Natural killer cell (primary cell): ENCODE measurements at regions not wholly inside any gene's neighbourhood (a gene's known extent, or its start where the extent isn't known, plus 50 kb on each side); places are given as distances from the start of the nearest gene placed in this dataset.

Experiments used
- ATAC-seq, 3 donors: fragments of 150-1000 bp in 2 of 3; fragments of 200-7000 bp in 1 of 3; cut with Tn5 transposase; 1 replicate in 1 of 3; 2 replicates in 2 of 3; pipeline ENCODE4 v1.10.0; 2021; ENCODE audit warnings: mild to moderate bottlenecking in 2 of 3, moderate library complexity in 2 of 3
- DNase-seq, 2 donors: peaks; one replicate each; pipeline versions ENCODE4 v3.0.0 to v3.0.0-alpha.2; 2013 to 2021; ENCODE audit warnings: mixed read lengths in 1 of 2
- H3K27ac ChIP-seq: one replicate; pipeline ENCODE4 v1.5.1; 2013; ENCODE audit warnings: mild to moderate bottlenecking, low read length
- H3K27me3 ChIP-seq: one replicate; pipeline ENCODE4 v1.6.1; 2013; ENCODE audit warnings: low read length; ENCODE audit not compliant: control insufficient read depth, insufficient read depth
- H3K36me3 ChIP-seq: one replicate; pipeline ENCODE4 v1.6.1; 2013; ENCODE audit warnings: low read length; ENCODE audit not compliant: control insufficient read depth, insufficient read depth
- H3K4me1 ChIP-seq: one replicate; pipeline ENCODE4 v1.6.1; 2013; ENCODE audit warnings: low read length; ENCODE audit not compliant: control insufficient read depth, insufficient read depth
- H3K4me3 ChIP-seq: one replicate; pipeline ENCODE4 v1.5.1; 2013; ENCODE audit warnings: low read length
- H3K9me3 ChIP-seq: one replicate; pipeline ENCODE4 v1.6.1; 2013; ENCODE audit warnings: low read length; ENCODE audit not compliant: control insufficient read depth, insufficient read depth
- H3K27ac Mint-ChIP-seq, 2 donors: one replicate each; pipeline ENCODE4 v1.8.0; 2022; ENCODE audit warnings: mild to moderate bottlenecking in 2 of 2, mixed read lengths in 2 of 2, moderate library complexity in 1 of 2
- H3K27me3 Mint-ChIP-seq, 2 donors: one replicate each; pipeline ENCODE4 v1.8.0; 2022; ENCODE audit warnings: low read depth in 2 of 2, mixed read lengths in 2 of 2
- H3K36me3 Mint-ChIP-seq: one replicate; pipeline ENCODE4 v1.8.0; 2022; ENCODE audit warnings: mixed read lengths
- H3K4me1 Mint-ChIP-seq, 2 donors: one replicate each; pipeline ENCODE4 v1.8.0; 2022; ENCODE audit warnings: mixed read lengths in 2 of 2
- H3K4me3 Mint-ChIP-seq: one replicate; pipeline ENCODE4 v1.8.0; 2022; ENCODE audit warnings: mild to moderate bottlenecking, moderate library complexity, mixed read lengths
- H3K9me3 Mint-ChIP-seq, 2 donors: one replicate each; pipeline ENCODE4 v1.8.0; 2022; ENCODE audit warnings: mixed read lengths in 2 of 2
- CTCF ChIP-seq: fragments of 200-600 bp; IDR thresholded peaks from one replicate; pipeline ENCODE4 v1.8.0; 2022; ENCODE audit warnings: antibody characterized with exemption
- WGBS: methylation state at CpG from one replicate; pipeline ENCODE4 v1.1.7; 2013; ENCODE audit warnings: missing lambda C conversion rate; ENCODE audit not compliant: insufficient coverage; 5-methylcytosine and 5-hydroxymethylcytosine counted together
- intact Hi-C: fragments of 100-400 bp; cut with micrococcal nuclease; formaldehyde crosslinking; loops from one replicate; pipeline ENCODE4 v1.14.2; 2022

GRCh38 chr1:218867941-218868626 lies 305.6 kb upstream of the LYPLAL1 start:
- Mint-ChIP-seq H3K27me3 (no peaks in the 10 kb centered on the region), H3K27ac (no peak overlapping the region), H3K36me3 (no peaks in the 10 kb centered on the region), H3K4me3 (no peak overlapping the region), H3K4me1 (no peaks in the 10 kb centered on the region), H3K9me3 (peaks cover 9 to 17% of the 10 kb centered on the region in 2 donors)
- Histone ChIP-seq H3K9me3 (no peaks in the 10 kb centered on the region), H3K36me3 (no peaks in the 10 kb centered on the region), H3K27me3 (no peaks in the 10 kb centered on the region), H3K4me3 (no peak overlapping the region), H3K27ac (no peak overlapping the region), H3K4me1 (no peaks in the 10 kb centered on the region)
- DNase-seq (no peak), ATAC-seq (no peak)
- intact Hi-C loops: no loop called here
- 66% methylated on average over 2 of the region's 3 CpGs for WGBS
- TF ChIP-seq CTCF: no peak

GRCh38 chr1:218869276-218869675 lies 304.4 kb upstream of the LYPLAL1 start:
- no peaks in the 10 kb centered on the region for H3K36me3 Mint-ChIP-seq

GRCh38 chr1:218872026-218872425 lies 301.7 kb upstream of the LYPLAL1 start:
- Mint-ChIP-seq H3K4me3 (no peak overlapping the region), H3K27me3 (no peaks in the 10 kb centered on the region), H3K4me1 (no peaks in the 10 kb centered on the region), H3K9me3 (peaks cover 9 to 16% of the 10 kb centered on the region in 2 donors), H3K27ac (no peak overlapping the region), H3K36me3 (no peaks in the 10 kb centered on the region)
- Histone ChIP-seq H3K27ac (no peak overlapping the region), H3K4me3 (no peak overlapping the region), H3K36me3 (no peaks in the 10 kb centered on the region), H3K9me3 (no peaks in the 10 kb centered on the region), H3K4me1 (no peaks in the 10 kb centered on the region), H3K27me3 (no peaks in the 10 kb centered on the region)
- ATAC-seq: no peak
- intact Hi-C loops: no loop called here
- 33% methylated on average over 4 of the region's 4 CpGs for whole genome bisulfite sequencing
- no peak for TF ChIP-seq CTCF
- no peak for DNase-seq

More at GRCh38 chr1:218869276-218869675, 304.4 kb upstream of the LYPLAL1 start:
- Mint-ChIP-seq H3K9me3 (peaks cover 10 to 16% of the 10 kb centered on the region in 2 donors), H3K27me3 (no peaks in the 10 kb centered on the region), H3K27ac (no peak overlapping the region), H3K4me3 (no peak overlapping the region), H3K4me1 (no peaks in the 10 kb centered on the region)
- Histone ChIP-seq H3K4me3 (no peak overlapping the region), H3K36me3 (no peaks in the 10 kb centered on the region), H3K27ac (no peak overlapping the region), H3K27me3 (no peaks in the 10 kb centered on the region), H3K4me1 (no peaks in the 10 kb centered on the region), H3K9me3 (no peaks in the 10 kb centered on the region)
- DNase-seq: no peak
- no peak for ATAC-seq
- TF ChIP-seq CTCF: no peak
- intact Hi-C loops: no loop called here

GRCh38 chr1:218872928-218873327 lies 300.8 kb upstream of the LYPLAL1 start:
- H3K9me3 ChIP-seq: no peaks in the 10 kb centered on the region
- no peaks in the 10 kb centered on the region for H3K4me1 Mint-ChIP-seq

More at GRCh38 chr1:218872928-218873327, 300.8 kb upstream of the LYPLAL1 start:
- H3K4me1 ChIP-seq: no peaks in the 10 kb centered on the region
- no peak overlapping the region for H3K4me3 Mint-ChIP-seq
- no peaks in the 10 kb centered on the region for H3K36me3 ChIP-seq
- 91% methylated on average over 1 of the region's 1 CpG for WGBS
- H3K27me3 Mint-ChIP-seq: no peaks in the 10 kb centered on the region
- no peak overlapping the region for H3K4me3 ChIP-seq
- intact Hi-C loops: no loop called here
- H3K27ac ChIP-seq: no peak overlapping the region
- H3K36me3 Mint-ChIP-seq: no peaks in the 10 kb centered on the region
- H3K27me3 ChIP-seq: no peaks in the 10 kb centered on the region
- no peak overlapping the region for H3K27ac Mint-ChIP-seq
- no peak for DNase-seq
- ATAC-seq: no peak
- peaks cover 9 to 16% of the 10 kb centered on the region in 2 donors for H3K9me3 Mint-ChIP-seq
- TF ChIP-seq CTCF: no peak
